K562 (cell line): ENCODE measurements at regions not wholly inside any gene's neighbourhood (a gene's known extent, or its start where the extent isn't known, plus 50 kb on each side); places are given as distances from the start of the nearest gene placed in this dataset.

Experiments
- ATAC-seq: fragments of 200-7000 bp; cut with Tn5 transposase; 3 replicates; pipeline ENCODE4 v1.9.1; 2020; ENCODE audit warnings: moderate library complexity
- BruUV-seq: library from RNA; stranded (reverse); fragments of 400-500 nt; replicated peaks from 2 replicates; lab custom pipeline; 2021; lab: Mats Ljungman, UMichigan
- CTCF ChIA-PET: fragments of 300-600 bp; formaldehyde crosslinking; extraction: SDS; loops from one replicate; lab custom pipeline; 2021; ENCODE audit warnings: low intra/inter-chr PET ratio; lab: Yijun Ruan, JAX
- POLR2A ChIA-PET: fragments of 300-600, 350-650 bp; sonication (Branson Sonifier 250); formaldehyde crosslinking; extraction: SDS; loops from one replicate; lab custom pipeline; 2021; ENCODE audit warnings: antibody characterized with exemption, inconsistent platforms; lab: Yijun Ruan, JAX
- DNase-seq, 4 experiments: peaks; one replicate each; pipeline versions ENCODE4 v3.0.0 to v3.0.0-alpha.2; 2011 to 2018; ENCODE audit warnings: low spot score in 3 of 4, mixed read lengths in 3 of 4; ENCODE audit errors: extremely low read depth in 1 of 4
- FAIRE-seq: peaks from 2 replicates; lab custom pipeline; 2011; peaks lifted over from hg19 to GRCh38; lab: Jason Lieb, UNC
- H2AFZ ChIP-seq: 2 replicates; pipeline ENCODE4 v1.6.0; 2011; ENCODE audit warnings: low read depth, low read length, control low read depth, inconsistent platforms
- H3K27ac ChIP-seq: fragments of 200-600 bp; 3 replicates; pipeline ENCODE4 v1.8.0; 2011; ENCODE audit warnings: low read depth, mild to moderate bottlenecking, control low read depth, inconsistent platforms, low read length, moderate library complexity, mixed read lengths; ENCODE audit errors: extremely low read depth
- H3K27me3 ChIP-seq, 2 experiments: fragments of 300-600 bp in 1 of 2; 2 replicates in 1 of 2; 3 replicates in 1 of 2; pipeline versions ENCODE4 v1.6.0 to v1.8.0; 2011; ENCODE audit warnings: inconsistent platforms in 2 of 2, low read length in 2 of 2, mild to moderate bottlenecking in 1 of 2, mixed read lengths in 1 of 2, moderate library complexity in 1 of 2; ENCODE audit not compliant: control insufficient read depth in 2 of 2, insufficient read depth in 2 of 2
- H3K36me3 ChIP-seq: fragments of 300-600 bp; 3 replicates; pipeline ENCODE4 v1.8.0; 2011; ENCODE audit warnings: mild to moderate bottlenecking, low read length, inconsistent platforms; ENCODE audit not compliant: control insufficient read depth, insufficient read depth
- H3K4me1 ChIP-seq, 2 experiments: fragments of 200-600 bp in 1 of 2; replicated peaks in 1 of 2; 2 replicates in 1 of 2; 3 replicates in 1 of 2; pipeline versions ENCODE4 v1.5.1 to v1.8.0; 2011; ENCODE audit warnings: inconsistent platforms in 2 of 2, low read length in 2 of 2, mild to moderate bottlenecking in 1 of 2, mixed read lengths in 1 of 2, moderate library complexity in 1 of 2; ENCODE audit not compliant: control insufficient read depth in 2 of 2, insufficient read depth in 2 of 2
- H3K4me2 ChIP-seq: 2 replicates; pipeline ENCODE4 v1.6.1; 2011; ENCODE audit warnings: low read length, control low read depth, inconsistent platforms, mixed read lengths; ENCODE audit not compliant: insufficient read depth
- H3K4me3 ChIP-seq: fragments of 200-600 bp; sonication (generic), shearing (Covaris generic); 2 replicates; pipeline ENCODE4 v1.5.1; 2016; ENCODE audit warnings: control low read depth, inconsistent platforms
- H3K79me2 ChIP-seq: fragments of 200-600 bp; 3 replicates; pipeline ENCODE4 v1.8.0; 2011; ENCODE audit warnings: low read length, inconsistent platforms; ENCODE audit not compliant: control insufficient read depth, insufficient read depth
- H3K9ac ChIP-seq, 2 experiments: 2 replicates each; pipeline versions ENCODE4 v1.6.0 to v1.6.1; 2011; ENCODE audit warnings: low read depth in 2 of 2, low read length in 2 of 2, control low read depth in 1 of 2, inconsistent platforms in 1 of 2, mild to moderate bottlenecking in 1 of 2, mixed read lengths in 1 of 2; ENCODE audit not compliant: insufficient read depth in 1 of 2
- H3K9me1 ChIP-seq: one replicate; pipeline ENCODE4 v1.6.0; 2011; ENCODE audit warnings: inconsistent platforms, mild to moderate bottlenecking, low read length, moderate library complexity; ENCODE audit not compliant: control insufficient read depth, insufficient read depth
- H3K9me3 ChIP-seq: replicated peaks from 2 replicates; pipeline ENCODE4 v1.5.1; 2011; ENCODE audit warnings: low read depth, low read length, inconsistent platforms; ENCODE audit not compliant: control insufficient read depth, insufficient read depth
- H4K20me1 ChIP-seq: replicated peaks from 2 replicates; pipeline ENCODE4 v1.6.1; 2011; ENCODE audit warnings: low read length, inconsistent platforms, mixed read lengths; ENCODE audit not compliant: control insufficient read depth, insufficient read depth
- CBX5 ChIP-seq: IDR thresholded peaks from 2 replicates; pipeline ENCODE4 v1.6.1; 2014; ENCODE audit warnings: low read depth, borderline replicate concordance
- CHAMP1 ChIP-seq: fragments of 450-650 bp; IDR thresholded peaks from 2 replicates; pipeline ENCODE4 v1.6.1; 2016; ENCODE audit warnings: mild to moderate bottlenecking
- EP400 ChIP-seq: fragments of 450-650 bp; IDR thresholded peaks from 2 replicates; pipeline ENCODE4 v1.6.1; 2017; ENCODE audit warnings: antibody characterized with exemption, mild to moderate bottlenecking, moderate library complexity
- MCM2 ChIP-seq: fragments of 450-650 bp; IDR thresholded peaks from 2 replicates; pipeline ENCODE4 v1.6.1; 2017; ENCODE audit warnings: low read depth, mild to moderate bottlenecking
- MTA2 ChIP-seq: fragments of 450-650 bp; IDR thresholded peaks from 2 replicates; pipeline ENCODE4 v1.6.1; 2016; ENCODE audit warnings: low read depth
- NONO ChIP-seq, 2 experiments: fragments of 200-400 bp in 1 of 2; fragments of 450-650 bp in 1 of 2; formaldehyde crosslinking in 1 of 2; IDR thresholded peaks; 2 replicates each; pipeline ENCODE4 v1.6.1; 2017; ENCODE audit warnings: low read depth in 2 of 2, mild to moderate bottlenecking in 2 of 2, moderate library complexity in 2 of 2, low read length in 1 of 2
- NR1H2 ChIP-seq: sonication (generic); formaldehyde crosslinking; IDR thresholded peaks from 2 replicates; pipeline ENCODE4 v1.4.0; 2020; ENCODE audit warnings: mild to moderate bottlenecking, missing genetic modification reagents
- RBM25 ChIP-seq: fragments of 200-400 bp; formaldehyde crosslinking; IDR thresholded peaks from 2 replicates; pipeline ENCODE4 v1.6.1; 2018; ENCODE audit warnings: low read length, low read depth, moderate library complexity; ENCODE audit not compliant: severe bottlenecking
- ZC3H8 ChIP-seq: fragments of 450-650 bp; IDR thresholded peaks from 2 replicates; pipeline ENCODE4 v1.6.1; 2017
- ZNF395 ChIP-seq: fragments of 200-800 bp; sonication (Bioruptor generic); IDR thresholded peaks from 2 replicates; pipeline ENCODE4 v1.6.1; 2017; ENCODE audit warnings: missing genetic modification characterization, missing compliant biosample characterization
- ZNF57 ChIP-seq: fragments of 450-650 bp; formaldehyde crosslinking; IDR thresholded peaks from 2 replicates; pipeline ENCODE4 v1.4.0; 2020; ENCODE audit warnings: mild to moderate bottlenecking, moderate library complexity
- ZNF584 ChIP-seq: fragments of 200-800 bp; sonication (Bioruptor generic); IDR thresholded peaks from 2 replicates; pipeline ENCODE4 v1.6.1; 2016; ENCODE audit warnings: low read depth, mild to moderate bottlenecking, missing genetic modification characterization, missing compliant biosample characterization
- WGBS: fragments of 100-300 bp; shearing (Covaris generic); methylation state at CpG from one replicate; pipeline ENCODE4 v1.1.6; 2016; ENCODE audit warnings: low coverage, mixed read lengths; ENCODE audit not compliant: insufficient coverage; ENCODE audit errors: missing lambda C conversion rate; 5-methylcytosine and 5-hydroxymethylcytosine counted together
- in situ Hi-C: fragments of 300-500 bp; cut with MboI; formaldehyde crosslinking; loops from 4 replicates; pipeline ENCODE4 v1.15.0; 2018; ENCODE audit warnings: inconsistent platforms, mixed read lengths
- intact Hi-C: fragments of 100-400 bp; cut with micrococcal nuclease; formaldehyde crosslinking; loops from 2 replicates; pipeline ENCODE4 v1.14.2; 2022

GRCh38 chr4:162403932-162404331 is 240.1 kb upstream of the FSTL5 start:
- H3K9me1 ChIP-seq: no peaks in the 10 kb centered on the region
- ChIA-PET CTCF (no interaction called here), POLR2A (no interaction called here)
- 0% methylated on average over 1 of the region's 1 CpG for WGBS
- no peaks in the 10 kb centered on the region for H3K4me1 ChIP-seq
- no peaks in the 10 kb centered on the region for H3K79me2 ChIP-seq
- H2AFZ ChIP-seq: no peak overlapping the region
- ATAC-seq: no peak
- no peak overlapping the region for H3K4me3 ChIP-seq
- no peaks in the 10 kb centered on the region for H4K20me1 ChIP-seq
- BruUV-seq: no TSS peak
- intact Hi-C loops: no loop called here
- no peak for TF ChIP-seq ZNF395
- TF ChIP-seq ZC3H8: no peak
- TF ChIP-seq ZNF584 (CRISPR knock-in tag): no peak
- TF ChIP-seq RBM25: no peak
- TF ChIP-seq NONO (IDR thresholded peaks at IDR 0.05; ENCODE audit: low read depth in 2 of 2, low read length in 1 of 2): no peak
- TF ChIP-seq EP400: no peak
- no peak for TF ChIP-seq CBX5
- no peak for TF ChIP-seq ZNF57 (CRISPR knock-in tag)
- TF ChIP-seq MTA2: no peak
- no peak for TF ChIP-seq NR1H2 (CRISPR knock-in tag)
- no peak for TF ChIP-seq CHAMP1
- no peak for TF ChIP-seq MCM2
- in situ Hi-C loops: no loop called here
- no peak for DNase-seq
- FAIRE-seq: no peak
- no peak overlapping the region for H3K4me2 ChIP-seq
- H3K27ac ChIP-seq: no peak overlapping the region
- H3K36me3 ChIP-seq: no peaks in the 10 kb centered on the region
- no peak overlapping the region for H3K9ac ChIP-seq
- H3K27me3 ChIP-seq: no peaks in the 10 kb centered on the region
- no peaks in the 10 kb centered on the region for H3K9me3 ChIP-seq
